MM.1S (cell line): ENCODE measurements at regions not wholly inside any gene's neighbourhood (a gene's known extent, or its start where the extent isn't known, plus 50 kb on each side); places are given as distances from the start of the nearest gene placed in this dataset.

ENCODE experiments used
- DNase-seq: peaks from one replicate; pipeline ENCODE4 v3.0.0-alpha.2; 2015
- H2AFZ ChIP-seq: fragments of 300-600 bp; sonication (generic); 2 replicates; pipeline ENCODE4 v1.6.0; 2016; ENCODE audit warnings: antibody characterized with exemption, low read length
- H3F3A ChIP-seq: fragments of 300-600 bp; sonication (generic); 2 replicates; pipeline ENCODE4 v1.6.1; 2016; ENCODE audit warnings: mild to moderate bottlenecking, antibody characterized with exemption, low read length, moderate library complexity, mixed read lengths; ENCODE audit not compliant: insufficient read depth
- H3K27ac ChIP-seq: fragments of 300-600 bp; sonication (generic); 2 replicates; pipeline ENCODE4 v1.5.1; 2016; ENCODE audit warnings: mild to moderate bottlenecking, low read length
- H3K27me3 ChIP-seq: fragments of 300-600 bp; sonication (generic); replicated peaks from 2 replicates; pipeline ENCODE4 v1.6.0; 2016; ENCODE audit warnings: low read length; ENCODE audit not compliant: insufficient read depth
- H3K36me3 ChIP-seq: fragments of 300-600 bp; sonication (generic); replicated peaks from 2 replicates; pipeline ENCODE4 v1.6.1; 2016; ENCODE audit warnings: mild to moderate bottlenecking, low read length, mixed read lengths; ENCODE audit not compliant: insufficient read depth
- H3K4me1 ChIP-seq: fragments of 300-600 bp; sonication (generic); 2 replicates; pipeline ENCODE4 v1.6.1; 2016; ENCODE audit warnings: low read length, mixed read lengths
- H3K4me2 ChIP-seq: fragments of 300-600 bp; sonication (generic); 2 replicates; pipeline ENCODE4 v1.6.0; 2016; ENCODE audit warnings: low read depth, low read length
- H3K4me3 ChIP-seq: fragments of 300-600 bp; sonication (generic); 2 replicates; pipeline ENCODE4 v1.5.1; 2016; ENCODE audit warnings: low read length, mixed read lengths
- H3K79me2 ChIP-seq: fragments of 300-600 bp; sonication (generic); 2 replicates; pipeline ENCODE4 v1.6.1; 2016; ENCODE audit warnings: mixed run types, low read length, mixed read lengths
- H3K9ac ChIP-seq: fragments of 300-600 bp; sonication (generic); 2 replicates; pipeline ENCODE4 v1.6.1; 2016; ENCODE audit warnings: low read length, mixed read lengths
- H3K9me2 ChIP-seq: fragments of 300-600 bp; sonication (generic); replicated peaks from 2 replicates; pipeline ENCODE4 v1.6.1; 2016; ENCODE audit warnings: mild to moderate bottlenecking, low read length, mixed read lengths; ENCODE audit not compliant: insufficient read depth
- H3K9me3 ChIP-seq: fragments of 300-600 bp; sonication (generic); replicated peaks from 2 replicates; pipeline ENCODE4 v1.6.1; 2016; ENCODE audit warnings: mild to moderate bottlenecking, low read length, mixed read lengths; ENCODE audit not compliant: insufficient read depth
- H4K20me1 ChIP-seq: fragments of 300-600 bp; sonication (generic); 2 replicates; pipeline ENCODE4 v1.6.1; 2016; ENCODE audit warnings: mild to moderate bottlenecking, low read length, moderate library complexity, mixed read lengths; ENCODE audit not compliant: insufficient read depth
- EZH2 ChIP-seq: fragments of 300-600 bp; sonication (generic); optimal IDR thresholded peaks from 2 replicates; pipeline ENCODE3; 2017; ENCODE audit warnings: low read depth, mild to moderate bottlenecking, antibody characterized with exemption, low read length, mixed read lengths
- EZH2phosphoT487 ChIP-seq: fragments of 300-600 bp; sonication (generic); IDR thresholded peaks from 2 replicates; pipeline ENCODE4 v1.6.1; 2018; ENCODE audit warnings: antibody characterized with exemption, low read length
- TF ChIP-seq, protein P1 (sequence below): fragments of 300-600 bp; sonication (generic); IDR thresholded peaks from 2 replicates; pipeline ENCODE4 v1.5.1; 2016; ENCODE audit warnings: antibody characterized with exemption, low read length, mixed read lengths

DNA sequence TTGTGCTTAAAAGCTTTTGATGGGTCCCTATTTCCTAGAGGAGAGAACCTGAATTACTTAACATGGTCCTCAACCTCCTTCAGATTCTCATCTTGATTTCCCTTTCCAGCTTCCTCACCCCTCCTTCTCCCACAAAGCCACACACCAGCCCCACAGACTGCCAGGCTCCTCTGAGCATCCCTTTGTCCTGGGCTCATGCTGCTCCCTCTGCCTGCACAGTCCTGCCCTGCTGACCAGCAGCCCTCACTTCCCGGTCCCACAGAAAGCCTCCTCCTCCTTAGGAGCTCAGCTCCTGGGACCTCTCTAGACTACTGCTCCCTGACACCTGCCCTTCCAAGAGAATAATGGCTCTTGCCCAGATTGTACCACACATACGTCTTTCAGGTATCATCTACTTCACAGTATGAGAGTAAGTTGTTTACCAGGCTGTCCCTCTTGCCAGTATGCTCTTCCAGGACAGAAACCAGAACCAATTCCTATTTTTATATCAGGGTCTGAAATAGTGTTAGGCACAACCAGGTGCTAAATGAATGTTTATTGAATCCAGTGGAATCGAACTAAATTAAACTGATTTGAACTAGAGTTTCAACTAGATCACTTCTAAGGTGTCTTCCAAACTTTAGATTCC, 373.4 kb downstream of the LMX1A start:
- Histone ChIP-seq H3K9ac (no peak overlapping the region), H3K36me3 (no peaks in the 10 kb centered on the region), H2AFZ (no peak overlapping the region), H3K4me1 (no peaks in the 10 kb centered on the region), H3F3A (no peaks in the 10 kb centered on the region), H3K9me2 (no peaks in the 10 kb centered on the region), H3K79me2 (no peaks in the 10 kb centered on the region), H3K27ac (no peak overlapping the region), H3K9me3 (no peaks in the 10 kb centered on the region), H3K4me3 (no peak overlapping the region), H3K4me2 (no peak overlapping the region), H3K27me3 (no peaks in the 10 kb centered on the region), H4K20me1 (no peaks in the 10 kb centered on the region)
- DNase-seq, result no peak
- TF ChIP-seq EZH2 (no peak), EZH2phosphoT487 (no peak)
- TF ChIP-seq, protein P1, sequence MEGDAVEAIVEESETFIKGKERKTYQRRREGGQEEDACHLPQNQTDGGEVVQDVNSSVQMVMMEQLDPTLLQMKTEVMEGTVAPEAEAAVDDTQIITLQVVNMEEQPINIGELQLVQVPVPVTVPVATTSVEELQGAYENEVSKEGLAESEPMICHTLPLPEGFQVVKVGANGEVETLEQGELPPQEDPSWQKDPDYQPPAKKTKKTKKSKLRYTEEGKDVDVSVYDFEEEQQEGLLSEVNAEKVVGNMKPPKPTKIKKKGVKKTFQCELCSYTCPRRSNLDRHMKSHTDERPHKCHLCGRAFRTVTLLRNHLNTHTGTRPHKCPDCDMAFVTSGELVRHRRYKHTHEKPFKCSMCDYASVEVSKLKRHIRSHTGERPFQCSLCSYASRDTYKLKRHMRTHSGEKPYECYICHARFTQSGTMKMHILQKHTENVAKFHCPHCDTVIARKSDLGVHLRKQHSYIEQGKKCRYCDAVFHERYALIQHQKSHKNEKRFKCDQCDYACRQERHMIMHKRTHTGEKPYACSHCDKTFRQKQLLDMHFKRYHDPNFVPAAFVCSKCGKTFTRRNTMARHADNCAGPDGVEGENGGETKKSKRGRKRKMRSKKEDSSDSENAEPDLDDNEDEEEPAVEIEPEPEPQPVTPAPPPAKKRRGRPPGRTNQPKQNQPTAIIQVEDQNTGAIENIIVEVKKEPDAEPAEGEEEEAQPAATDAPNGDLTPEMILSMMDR, result no peak

DNA sequence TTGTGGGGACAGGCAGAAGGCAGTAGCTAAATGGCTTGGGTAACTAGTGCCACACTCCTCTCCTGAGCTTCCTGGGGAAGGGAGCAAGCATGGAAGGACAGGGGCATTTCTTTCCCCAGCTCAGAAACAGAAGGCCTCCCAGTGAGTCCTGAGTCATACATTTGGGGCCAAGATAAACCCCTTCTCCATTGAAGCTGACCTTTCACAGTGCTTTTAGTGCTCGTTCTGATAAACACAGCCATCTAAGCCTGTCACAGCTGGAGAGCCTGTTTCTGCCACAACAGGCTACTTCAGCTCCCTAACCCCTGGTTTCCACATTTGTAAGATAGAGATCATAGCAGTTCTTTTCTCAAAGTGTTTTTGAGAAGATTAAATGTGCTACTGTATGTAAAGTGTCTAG, 374.0 kb downstream of the LMX1A start:
- no peaks in the 10 kb centered on the region for H3K27me3 ChIP-seq
- TF ChIP-seq, protein P1, result no peak
- TF ChIP-seq EZH2phosphoT487 (no peak), EZH2 (no peak)
- no peak overlapping the region for H2AFZ ChIP-seq
- no peaks in the 10 kb centered on the region for H3K9me3 ChIP-seq
- H3K9ac ChIP-seq, result no peak overlapping the region
- no peak overlapping the region for H3K4me3 ChIP-seq
- peaks cover 2% of the 10 kb centered on the region for H3K4me1 ChIP-seq
- no peak for DNase-seq
- no peak overlapping the region for H3K4me2 ChIP-seq
- H3K27ac ChIP-seq, result no peak overlapping the region
- no peaks in the 10 kb centered on the region for H3K9me2 ChIP-seq
- no peaks in the 10 kb centered on the region for H3F3A ChIP-seq
- H3K36me3 ChIP-seq, result no peaks in the 10 kb centered on the region
- H4K20me1 ChIP-seq, result no peaks in the 10 kb centered on the region
- H3K79me2 ChIP-seq, result no peaks in the 10 kb centered on the region

- Histone ChIP-seq H2AFZ (no peak overlapping the region), H3K9ac (no peak overlapping the region)
Measured at GRCh38 chr1:164977561-164977960, 379.0 kb downstream of the LMX1A start.

More at GRCh38 chr1:164977561-164977960, 379.0 kb downstream of the LMX1A start:
- peak; percentile 68 for DNase-seq
- no peaks in the 10 kb centered on the region for H3K36me3 ChIP-seq
- H3K27me3 ChIP-seq, result no peaks in the 10 kb centered on the region
- no peak overlapping the region for H3K4me3 ChIP-seq
- no peaks in the 10 kb centered on the region for H3K79me2 ChIP-seq
- TF ChIP-seq EZH2 (no peak), EZH2phosphoT487 (no peak)
- TF ChIP-seq, protein P1, result no peak
- H3K9me3 ChIP-seq, result no peaks in the 10 kb centered on the region
- peak overlapping the region; percentile 2; the same call in 1 of the 2 replicates for H3K4me2 ChIP-seq
- H3K4me1 ChIP-seq, result peaks cover 6% of the 10 kb centered on the region
- H4K20me1 ChIP-seq, result no peaks in the 10 kb centered on the region
- H3K27ac ChIP-seq, result peak overlapping the region; percentile 2; the same call in 1 of the 2 replicates
- no peaks in the 10 kb centered on the region for H3F3A ChIP-seq
- H3K9me2 ChIP-seq, result no peaks in the 10 kb centered on the region
